Suprapubic skin (tissue), 3 donors: ENCODE measurements at regions not wholly inside any gene's neighbourhood (a gene's known extent, or its start where the extent isn't known, plus 50 kb on each side); places are given as distances from the start of the nearest gene placed in this dataset.

Experiments
- EP300 ChIP-seq: sonication (generic); formaldehyde crosslinking; IDR thresholded peaks from one replicate; pipeline ENCODE4 v1.6.1; 2017; ENCODE audit warnings: antibody characterized with exemption
- POLR2A ChIP-seq, 2 donors: fragments of 450-650 bp; IDR thresholded peaks; one replicate each; pipeline ENCODE4 v1.6.1; 2017; ENCODE audit warnings: antibody characterized with exemption in 2 of 2, mild to moderate bottlenecking in 2 of 2, moderate library complexity in 2 of 2
- TF ChIP-seq, protein P1 (sequence below), 2 donors: fragments of 200-600 bp in 1 of 2; fragments of 450-650 bp in 1 of 2; sonication (generic) in 1 of 2; IDR thresholded peaks; one replicate each; pipeline ENCODE4 v1.5.1; 2016 to 2019; ENCODE audit warnings: antibody characterized with exemption in 2 of 2, mild to moderate bottlenecking in 1 of 2, moderate library complexity in 1 of 2

GRCh38 chr6:48249071-48249470, 138.1 kb upstream of the PTCHD4 start:
- TF ChIP-seq, protein P1, sequence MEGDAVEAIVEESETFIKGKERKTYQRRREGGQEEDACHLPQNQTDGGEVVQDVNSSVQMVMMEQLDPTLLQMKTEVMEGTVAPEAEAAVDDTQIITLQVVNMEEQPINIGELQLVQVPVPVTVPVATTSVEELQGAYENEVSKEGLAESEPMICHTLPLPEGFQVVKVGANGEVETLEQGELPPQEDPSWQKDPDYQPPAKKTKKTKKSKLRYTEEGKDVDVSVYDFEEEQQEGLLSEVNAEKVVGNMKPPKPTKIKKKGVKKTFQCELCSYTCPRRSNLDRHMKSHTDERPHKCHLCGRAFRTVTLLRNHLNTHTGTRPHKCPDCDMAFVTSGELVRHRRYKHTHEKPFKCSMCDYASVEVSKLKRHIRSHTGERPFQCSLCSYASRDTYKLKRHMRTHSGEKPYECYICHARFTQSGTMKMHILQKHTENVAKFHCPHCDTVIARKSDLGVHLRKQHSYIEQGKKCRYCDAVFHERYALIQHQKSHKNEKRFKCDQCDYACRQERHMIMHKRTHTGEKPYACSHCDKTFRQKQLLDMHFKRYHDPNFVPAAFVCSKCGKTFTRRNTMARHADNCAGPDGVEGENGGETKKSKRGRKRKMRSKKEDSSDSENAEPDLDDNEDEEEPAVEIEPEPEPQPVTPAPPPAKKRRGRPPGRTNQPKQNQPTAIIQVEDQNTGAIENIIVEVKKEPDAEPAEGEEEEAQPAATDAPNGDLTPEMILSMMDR (IDR thresholded peaks at IDR 0.05): no peak
- TF ChIP-seq EP300 (no peak), POLR2A (IDR thresholded peaks at IDR 0.05) (no peak)
